WTC11 (cell line): ENCODE measurements at regions not wholly inside any gene's neighbourhood (a gene's known extent, or its start where the extent isn't known, plus 50 kb on each side); places are given as distances from the start of the nearest gene placed in this dataset.

ENCODE experiments used
- ELF4 ChIP-seq: sonication (generic); formaldehyde crosslinking; IDR thresholded peaks from 2 replicates; pipeline ENCODE4 v1.8.1; 2022; ENCODE audit warnings: low read depth, mild to moderate bottlenecking, moderate library complexity, missing genetic modification reagents
- IRF1 ChIP-seq: sonication (generic); formaldehyde crosslinking; IDR thresholded peaks from 2 replicates; pipeline ENCODE4 v1.8.0; 2023; ENCODE audit warnings: missing genetic modification reagents

- TF ChIP-seq IRF1 = no peak
- no peak for TF ChIP-seq ELF4 (CRISPR knock-in tag)
Measured at GRCh38 chr5:1962619-1963355, 80.1 kb upstream of the IRX4 start.
